Fibroblast of lung (primary cell): ENCODE measurements at regions not wholly inside any gene's neighbourhood (a gene's known extent, or its start where the extent isn't known, plus 50 kb on each side); places are given as distances from the start of the nearest gene placed in this dataset.

Experiments
- EZH2 ChIP-seq: IDR thresholded peaks from 2 replicates; pipeline ENCODE4 v1.5.1; 2012; ENCODE audit warnings: low read length, control low read depth, mild to moderate bottlenecking; ENCODE audit errors: missing control alignments
- TF ChIP-seq, protein P1 (sequence below), 2 donors: IDR thresholded peaks in 1 of 2; conservative IDR thresholded peaks in 1 of 2; 1 replicate in 1 of 2; 2 replicates in 1 of 2; pipeline ENCODE4 v1.5.1; 2011 to 2012; ENCODE audit warnings: low read length in 2 of 2, control low read depth in 1 of 2, inconsistent platforms in 1 of 2, low read depth in 1 of 2, mild to moderate bottlenecking in 1 of 2

DNA sequence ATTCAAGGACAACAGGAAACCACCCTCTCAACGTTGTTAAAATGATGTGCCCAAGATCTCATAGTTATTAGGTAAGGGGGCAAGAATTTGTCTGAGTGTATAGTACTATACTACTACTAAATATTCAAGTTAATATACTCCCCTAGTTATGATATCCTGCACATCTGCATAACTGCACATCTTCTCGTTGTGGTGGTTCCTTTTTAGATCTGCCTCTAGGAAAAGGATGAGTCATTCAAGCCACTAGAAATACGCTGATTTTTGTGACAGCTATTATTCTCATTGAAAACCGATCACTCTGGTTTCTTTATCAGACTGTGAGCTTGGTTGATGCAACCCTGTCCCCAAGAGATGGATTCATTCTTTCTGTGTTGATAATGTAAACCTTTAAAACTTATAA lies 1067.0 kb upstream of the FANCL start:
- TF ChIP-seq, protein P1, sequence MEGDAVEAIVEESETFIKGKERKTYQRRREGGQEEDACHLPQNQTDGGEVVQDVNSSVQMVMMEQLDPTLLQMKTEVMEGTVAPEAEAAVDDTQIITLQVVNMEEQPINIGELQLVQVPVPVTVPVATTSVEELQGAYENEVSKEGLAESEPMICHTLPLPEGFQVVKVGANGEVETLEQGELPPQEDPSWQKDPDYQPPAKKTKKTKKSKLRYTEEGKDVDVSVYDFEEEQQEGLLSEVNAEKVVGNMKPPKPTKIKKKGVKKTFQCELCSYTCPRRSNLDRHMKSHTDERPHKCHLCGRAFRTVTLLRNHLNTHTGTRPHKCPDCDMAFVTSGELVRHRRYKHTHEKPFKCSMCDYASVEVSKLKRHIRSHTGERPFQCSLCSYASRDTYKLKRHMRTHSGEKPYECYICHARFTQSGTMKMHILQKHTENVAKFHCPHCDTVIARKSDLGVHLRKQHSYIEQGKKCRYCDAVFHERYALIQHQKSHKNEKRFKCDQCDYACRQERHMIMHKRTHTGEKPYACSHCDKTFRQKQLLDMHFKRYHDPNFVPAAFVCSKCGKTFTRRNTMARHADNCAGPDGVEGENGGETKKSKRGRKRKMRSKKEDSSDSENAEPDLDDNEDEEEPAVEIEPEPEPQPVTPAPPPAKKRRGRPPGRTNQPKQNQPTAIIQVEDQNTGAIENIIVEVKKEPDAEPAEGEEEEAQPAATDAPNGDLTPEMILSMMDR (conservative IDR thresholded peaks at IDR 0.05 in 1 of 2, IDR thresholded peaks at IDR 0.05 in 1 of 2; ENCODE audit: low read depth in 1 of 2, low read length in 2 of 2), result no peak
- TF ChIP-seq EZH2, result no peak
